HEK293 (cell line): ENCODE measurements at regions not wholly inside any gene's neighbourhood (a gene's known extent, or its start where the extent isn't known, plus 50 kb on each side); places are given as distances from the start of the nearest gene placed in this dataset.

Source experiments
- CTCF ChIP-seq: fragments of 450-650 bp; formaldehyde crosslinking; IDR thresholded peaks from 2 replicates; pipeline ENCODE4 v1.5.1; 2016; ENCODE audit warnings: missing biosample characterization, missing genetic modification characterization
- HOXA7 ChIP-seq: sonication (generic); formaldehyde crosslinking; IDR thresholded peaks from 2 replicates; pipeline ENCODE4 v1.8.1; 2022; ENCODE audit warnings: missing genetic modification reagents, borderline replicate concordance
- MEIS1 ChIP-seq: sonication (generic); formaldehyde crosslinking; IDR thresholded peaks from 2 replicates; pipeline ENCODE4 v1.8.1; 2022; ENCODE audit warnings: missing genetic modification reagents, mild to moderate bottlenecking, borderline replicate concordance
- MZF1 ChIP-seq: fragments of 450-650 bp; formaldehyde crosslinking; IDR thresholded peaks from 2 replicates; pipeline ENCODE4 v1.5.1; 2017; ENCODE audit warnings: missing biosample characterization, missing genetic modification characterization, borderline replicate concordance
- REPIN1 ChIP-seq: fragments of 450-650 bp; formaldehyde crosslinking; IDR thresholded peaks from 2 replicates; pipeline ENCODE4 v1.5.1; 2017; ENCODE audit warnings: missing biosample characterization, missing genetic modification characterization, low read depth
- SP2 ChIP-seq: fragments of 450-650 bp; formaldehyde crosslinking; IDR thresholded peaks from 2 replicates; pipeline ENCODE4 v1.5.1; 2016; ENCODE audit warnings: missing biosample characterization, missing genetic modification characterization
- TCF7L2 ChIP-seq: IDR thresholded peaks from 2 replicates; pipeline ENCODE4 v1.6.1; 2011; ENCODE audit warnings: low read depth, mild to moderate bottlenecking, inconsistent platforms, low read length, moderate library complexity, borderline replicate concordance

- TF ChIP-seq MEIS1 (CRISPR knock-in tag) (no peak), TCF7L2 (no peak), CTCF (no peak), HOXA7 (CRISPR knock-in tag) (no peak), REPIN1 (no peak), MZF1 (tag by site-specific recombination) (no peak), SP2 (tag by site-specific recombination) (no peak)
Measured at GRCh38 chr5:175383350-175383749, 60.6 kb downstream of the DRD1 start.
